22Rv1 (cell line): ENCODE measurements at regions not wholly inside any gene's neighbourhood (a gene's known extent, or its start where the extent isn't known, plus 50 kb on each side); places are given as distances from the start of the nearest gene placed in this dataset.

ENCODE experiments used
- H3K27ac ChIP-seq: fragments of 450-650 bp; 2 replicates; pipeline ENCODE4 v1.5.1; 2017
- ZFX ChIP-seq: fragments of 450-650 bp; IDR thresholded peaks from 2 replicates; pipeline ENCODE4 v1.6.1; 2017; ENCODE audit warnings: antibody characterized with exemption, borderline replicate concordance
- TF ChIP-seq, protein P1 (sequence below): fragments of 450-650 bp; IDR thresholded peaks from 2 replicates; pipeline ENCODE4 v1.5.1; 2017; ENCODE audit warnings: mild to moderate bottlenecking

DNA sequence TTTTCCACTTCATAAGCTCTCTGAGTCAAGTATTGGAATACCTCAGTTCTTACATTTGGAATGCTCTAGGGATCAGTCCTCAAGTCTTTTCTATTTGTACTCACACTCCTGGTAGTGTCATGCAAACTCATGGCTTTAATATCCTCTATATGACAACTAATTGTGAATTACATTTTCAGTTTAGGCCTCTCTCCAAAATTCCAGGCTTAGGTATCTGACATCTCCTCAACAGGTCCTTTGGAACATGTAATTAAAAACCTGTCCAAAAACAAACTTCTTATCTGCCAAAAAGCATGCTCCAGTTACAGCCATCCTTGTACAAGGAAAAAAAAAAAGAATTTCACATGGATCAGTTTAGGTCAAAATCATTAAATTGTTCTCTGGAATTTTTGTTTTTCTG lies 1336.2 kb upstream of the NRXN1 start:
- H3K27ac ChIP-seq: no peak overlapping the region
- no peak for TF ChIP-seq ZFX
- TF ChIP-seq, protein P1, sequence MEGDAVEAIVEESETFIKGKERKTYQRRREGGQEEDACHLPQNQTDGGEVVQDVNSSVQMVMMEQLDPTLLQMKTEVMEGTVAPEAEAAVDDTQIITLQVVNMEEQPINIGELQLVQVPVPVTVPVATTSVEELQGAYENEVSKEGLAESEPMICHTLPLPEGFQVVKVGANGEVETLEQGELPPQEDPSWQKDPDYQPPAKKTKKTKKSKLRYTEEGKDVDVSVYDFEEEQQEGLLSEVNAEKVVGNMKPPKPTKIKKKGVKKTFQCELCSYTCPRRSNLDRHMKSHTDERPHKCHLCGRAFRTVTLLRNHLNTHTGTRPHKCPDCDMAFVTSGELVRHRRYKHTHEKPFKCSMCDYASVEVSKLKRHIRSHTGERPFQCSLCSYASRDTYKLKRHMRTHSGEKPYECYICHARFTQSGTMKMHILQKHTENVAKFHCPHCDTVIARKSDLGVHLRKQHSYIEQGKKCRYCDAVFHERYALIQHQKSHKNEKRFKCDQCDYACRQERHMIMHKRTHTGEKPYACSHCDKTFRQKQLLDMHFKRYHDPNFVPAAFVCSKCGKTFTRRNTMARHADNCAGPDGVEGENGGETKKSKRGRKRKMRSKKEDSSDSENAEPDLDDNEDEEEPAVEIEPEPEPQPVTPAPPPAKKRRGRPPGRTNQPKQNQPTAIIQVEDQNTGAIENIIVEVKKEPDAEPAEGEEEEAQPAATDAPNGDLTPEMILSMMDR: no peak

DNA sequence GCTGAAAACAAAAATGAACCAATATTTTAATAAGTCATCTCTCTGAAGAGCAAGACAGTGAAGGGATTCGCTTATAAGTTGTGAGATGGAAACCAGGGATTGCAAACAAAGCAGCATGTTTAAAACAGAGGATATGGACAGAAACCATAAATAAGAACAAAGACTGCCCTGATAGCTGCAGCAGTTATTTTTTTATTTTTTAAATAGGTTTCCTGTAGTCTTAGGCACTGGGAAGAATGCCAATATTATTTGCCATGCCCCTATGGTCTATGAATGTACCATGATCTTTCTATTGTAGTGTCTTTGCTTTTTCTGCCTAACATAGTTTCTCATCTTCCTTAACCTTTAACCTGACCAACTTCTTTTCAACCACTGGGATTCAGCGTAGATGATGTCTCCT lies 1334.0 kb upstream of the NRXN1 start:
- TF ChIP-seq, protein P1: no peak
- TF ChIP-seq ZFX: no peak
- no peak overlapping the region for H3K27ac ChIP-seq

DNA sequence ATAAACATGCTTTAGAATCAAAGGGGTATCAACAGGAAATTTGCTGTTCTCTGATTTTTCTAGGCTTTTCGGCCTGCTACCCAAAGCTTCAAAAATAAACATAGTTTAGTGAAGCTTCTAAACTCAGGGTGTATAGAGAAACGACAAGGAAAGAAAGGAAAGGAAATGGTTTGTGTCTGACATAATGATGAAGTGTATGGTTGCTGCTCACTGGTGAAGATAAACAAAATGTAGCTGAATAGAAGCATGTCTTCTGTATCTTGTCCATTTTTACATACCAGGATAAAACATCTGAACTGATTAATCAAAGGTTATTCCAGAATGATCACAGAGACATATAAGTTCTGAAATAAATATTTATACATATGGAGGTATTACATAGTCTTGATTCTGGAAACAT lies 1324.6 kb upstream of the NRXN1 start:
- no peak overlapping the region for H3K27ac ChIP-seq
- TF ChIP-seq, protein P1: no peak
- no peak for TF ChIP-seq ZFX

DNA sequence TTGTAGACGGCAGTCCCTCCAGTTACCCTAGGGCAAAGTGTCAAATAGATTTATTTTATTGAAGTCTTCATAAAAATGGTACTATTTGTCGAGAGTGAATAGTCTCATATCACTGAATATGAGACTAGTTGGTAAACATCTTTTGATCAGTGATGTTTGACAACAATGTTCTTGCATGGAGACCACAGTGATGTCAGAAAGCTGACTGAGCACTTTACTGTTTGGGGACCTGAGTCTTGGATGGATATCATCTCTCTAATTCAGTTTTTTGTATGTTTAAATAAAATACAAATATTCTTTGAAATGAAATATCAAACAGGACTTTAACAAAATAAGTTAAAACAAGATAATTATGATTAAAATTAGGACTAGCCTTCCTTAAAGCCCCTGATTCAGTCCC lies 1315.4 kb upstream of the NRXN1 start:
- no peak for TF ChIP-seq ZFX
- TF ChIP-seq, protein P1: no peak
- no peak overlapping the region for H3K27ac ChIP-seq

DNA sequence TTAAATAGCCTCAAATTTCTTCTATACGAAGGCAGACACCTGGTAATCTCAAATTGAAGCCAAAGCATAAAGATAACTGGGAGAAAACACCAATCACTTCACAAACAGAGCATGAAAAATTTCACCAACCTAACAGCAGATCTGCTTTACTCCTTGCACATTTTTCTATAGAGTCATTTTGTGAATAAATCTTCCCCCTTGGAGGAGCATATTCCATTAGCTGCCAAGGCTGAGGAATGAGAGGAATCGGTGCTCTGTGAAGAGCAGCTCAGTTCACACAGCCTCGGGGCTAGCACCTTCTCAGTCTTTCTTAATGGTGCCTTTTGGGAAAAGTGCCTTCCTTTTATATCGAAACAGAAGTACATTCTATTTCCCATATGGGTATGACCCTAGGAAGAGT lies 1313.7 kb upstream of the NRXN1 start:
- TF ChIP-seq ZFX: no peak
- TF ChIP-seq, protein P1: no peak
- no peak overlapping the region for H3K27ac ChIP-seq

DNA sequence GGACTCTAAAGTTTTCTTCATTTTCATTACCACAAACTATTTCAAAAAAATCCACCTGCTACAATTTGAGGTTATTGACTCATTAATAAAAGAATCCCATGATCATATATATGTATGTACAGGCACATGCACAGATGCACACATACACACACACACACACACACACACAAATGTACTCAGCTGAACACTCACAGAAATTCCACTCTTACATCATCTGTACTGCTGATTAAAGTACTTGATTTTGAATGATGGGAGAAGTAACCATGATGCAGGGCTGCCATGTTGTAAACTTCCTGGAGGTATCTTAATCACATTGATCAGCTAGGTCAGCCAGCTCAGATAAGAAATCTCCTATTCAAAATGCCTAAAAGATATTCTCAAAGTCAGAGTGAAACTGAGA lies 1313.2 kb upstream of the NRXN1 start:
- no peak overlapping the region for H3K27ac ChIP-seq
- TF ChIP-seq, protein P1: no peak
- no peak for TF ChIP-seq ZFX

DNA sequence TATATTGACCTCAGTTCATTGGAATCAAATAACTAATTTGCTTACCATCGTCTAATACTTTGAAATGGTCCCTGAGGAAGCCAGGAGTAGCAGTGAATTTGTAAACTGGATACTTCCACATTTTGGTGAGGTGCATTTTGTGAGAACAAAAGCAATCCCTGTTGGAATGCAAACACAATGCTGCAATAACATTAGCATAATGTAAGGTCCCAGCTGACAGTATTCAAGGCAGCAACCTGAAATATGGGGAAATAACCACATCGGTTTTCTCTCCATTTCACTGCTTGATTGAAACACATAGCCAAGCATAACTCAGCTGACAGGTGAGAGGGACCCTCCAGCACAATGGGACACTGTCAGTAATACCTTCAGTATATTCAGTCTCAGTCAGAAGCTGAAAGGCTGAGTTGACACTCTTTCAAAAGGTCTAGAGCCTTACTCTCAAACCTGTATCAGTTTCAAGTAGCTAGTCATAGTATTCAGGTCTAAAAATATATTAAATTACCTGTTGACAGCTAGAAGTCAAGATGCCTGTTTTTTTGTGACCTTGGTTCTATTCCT lies 1311.9 kb upstream of the NRXN1 start:
- H3K27ac ChIP-seq: no peak overlapping the region
- TF ChIP-seq ZFX: no peak
- TF ChIP-seq, protein P1: no peak
